ENCODE measurements at regions not wholly inside any gene's neighbourhood (a gene's known extent, or its start where the extent isn't known, plus 50 kb on each side); places are given as distances from the start of the nearest gene placed in this dataset.

DNA sequence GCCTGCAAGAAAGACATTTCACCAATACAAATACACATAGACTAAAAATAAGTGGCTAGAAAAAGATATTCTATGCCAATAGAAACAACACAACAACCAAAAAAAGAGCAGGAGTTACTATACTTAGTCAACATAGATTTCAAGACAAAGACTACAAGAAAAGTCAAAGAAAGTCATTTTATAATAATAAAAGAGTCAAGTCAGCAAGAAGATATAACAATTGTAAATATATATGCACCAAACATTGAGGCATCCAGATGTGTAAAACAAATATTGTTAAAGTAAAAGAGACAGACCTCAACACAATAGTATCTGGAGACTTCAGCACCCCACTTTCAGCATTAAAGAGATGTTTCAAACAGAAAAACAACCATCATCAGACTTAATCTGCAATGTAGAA lies 104.6 kb downstream of the AMY1C start:
- Histone ChIP-seq H3K4me2 (ENCODE audit: insufficient read depth, low read length) (no peak overlapping the region), H4K20me1 (ENCODE audit: insufficient read depth, low read length) (no peaks in the 10 kb centered on the region), H3K27me3 (ENCODE audit: insufficient read depth, low read length, poor library complexity) (no peaks in the 10 kb centered on the region), H3K9ac (ENCODE audit: low read depth, low read length) (no peak overlapping the region), H3K9me3 (ENCODE audit: insufficient read depth, low read length, severe bottlenecking) (no peaks in the 10 kb centered on the region), H3K4me1 (ENCODE audit: insufficient read depth, low read length) (no peaks in the 10 kb centered on the region), H2AFZ (ENCODE audit: low read depth, low read length) (no peak overlapping the region), H3K4me3 (ENCODE audit: low read depth in 1 of 2, low read length in 2 of 2) (no peak overlapping the region), H3K79me2 (ENCODE audit: insufficient read depth, low read length) (no peaks in the 10 kb centered on the region), H3K27ac (ENCODE audit: low read length) (no peak overlapping the region), H3K36me3 (ENCODE audit: insufficient read depth, low read length) (no peaks in the 10 kb centered on the region)
- ATAC-seq (ENCODE audit: insufficient read depth, low read depth) = no peak
- TF ChIP-seq EZH2 (IDR thresholded peaks at IDR 0.05; ENCODE audit: borderline replicate concordance, low read depth, low read length, severe bottlenecking) = no peak
- TF ChIP-seq, protein P1, sequence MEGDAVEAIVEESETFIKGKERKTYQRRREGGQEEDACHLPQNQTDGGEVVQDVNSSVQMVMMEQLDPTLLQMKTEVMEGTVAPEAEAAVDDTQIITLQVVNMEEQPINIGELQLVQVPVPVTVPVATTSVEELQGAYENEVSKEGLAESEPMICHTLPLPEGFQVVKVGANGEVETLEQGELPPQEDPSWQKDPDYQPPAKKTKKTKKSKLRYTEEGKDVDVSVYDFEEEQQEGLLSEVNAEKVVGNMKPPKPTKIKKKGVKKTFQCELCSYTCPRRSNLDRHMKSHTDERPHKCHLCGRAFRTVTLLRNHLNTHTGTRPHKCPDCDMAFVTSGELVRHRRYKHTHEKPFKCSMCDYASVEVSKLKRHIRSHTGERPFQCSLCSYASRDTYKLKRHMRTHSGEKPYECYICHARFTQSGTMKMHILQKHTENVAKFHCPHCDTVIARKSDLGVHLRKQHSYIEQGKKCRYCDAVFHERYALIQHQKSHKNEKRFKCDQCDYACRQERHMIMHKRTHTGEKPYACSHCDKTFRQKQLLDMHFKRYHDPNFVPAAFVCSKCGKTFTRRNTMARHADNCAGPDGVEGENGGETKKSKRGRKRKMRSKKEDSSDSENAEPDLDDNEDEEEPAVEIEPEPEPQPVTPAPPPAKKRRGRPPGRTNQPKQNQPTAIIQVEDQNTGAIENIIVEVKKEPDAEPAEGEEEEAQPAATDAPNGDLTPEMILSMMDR (IDR thresholded peaks at IDR 0.05; ENCODE audit: borderline replicate concordance, extremely low read depth, low read length, poor library complexity, severe bottlenecking) = no peak
- DNase-seq = no peak

DNA sequence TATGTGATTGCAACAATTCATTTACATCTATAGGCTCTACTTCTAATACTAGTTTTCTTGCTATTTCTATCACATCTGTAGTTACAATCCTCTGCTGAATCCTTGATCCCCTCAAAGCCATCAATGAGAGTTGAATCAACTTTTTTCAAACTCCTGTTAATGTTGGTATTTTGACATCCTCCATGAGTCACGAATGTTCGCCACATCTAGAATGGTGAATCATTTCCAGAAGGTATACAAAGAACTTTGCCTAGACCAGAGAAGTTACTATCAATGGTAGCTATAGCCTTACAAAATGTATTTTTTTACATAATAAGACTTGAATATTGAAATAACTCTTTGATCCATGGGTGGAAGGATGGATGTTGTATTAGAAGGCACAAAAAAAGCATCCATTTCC lies 110.0 kb downstream of the AMY1C start:
- Histone ChIP-seq H4K20me1 (ENCODE audit: insufficient read depth, low read length) (no peaks in the 10 kb centered on the region), H3K79me2 (ENCODE audit: insufficient read depth, low read length) (no peaks in the 10 kb centered on the region), H2AFZ (ENCODE audit: low read depth, low read length) (no peak overlapping the region), H3K4me2 (ENCODE audit: insufficient read depth, low read length) (no peak overlapping the region), H3K27ac (ENCODE audit: low read length) (no peak overlapping the region), H3K36me3 (ENCODE audit: insufficient read depth, low read length) (no peaks in the 10 kb centered on the region), H3K4me3 (ENCODE audit: low read depth in 1 of 2, low read length in 2 of 2) (no peak overlapping the region), H3K9me3 (ENCODE audit: insufficient read depth, low read length, severe bottlenecking) (no peaks in the 10 kb centered on the region), H3K4me1 (ENCODE audit: insufficient read depth, low read length) (no peaks in the 10 kb centered on the region), H3K9ac (ENCODE audit: low read depth, low read length) (no peak overlapping the region), H3K27me3 (ENCODE audit: insufficient read depth, low read length, poor library complexity) (no peaks in the 10 kb centered on the region)
- ATAC-seq (ENCODE audit: insufficient read depth, low read depth) (no peak), DNase-seq (no peak)
- TF ChIP-seq EZH2 (IDR thresholded peaks at IDR 0.05; ENCODE audit: borderline replicate concordance, low read depth, low read length, severe bottlenecking) = no peak
- TF ChIP-seq, protein P1 (IDR thresholded peaks at IDR 0.05; ENCODE audit: borderline replicate concordance, extremely low read depth, low read length, poor library complexity, severe bottlenecking) = no peak

DNA sequence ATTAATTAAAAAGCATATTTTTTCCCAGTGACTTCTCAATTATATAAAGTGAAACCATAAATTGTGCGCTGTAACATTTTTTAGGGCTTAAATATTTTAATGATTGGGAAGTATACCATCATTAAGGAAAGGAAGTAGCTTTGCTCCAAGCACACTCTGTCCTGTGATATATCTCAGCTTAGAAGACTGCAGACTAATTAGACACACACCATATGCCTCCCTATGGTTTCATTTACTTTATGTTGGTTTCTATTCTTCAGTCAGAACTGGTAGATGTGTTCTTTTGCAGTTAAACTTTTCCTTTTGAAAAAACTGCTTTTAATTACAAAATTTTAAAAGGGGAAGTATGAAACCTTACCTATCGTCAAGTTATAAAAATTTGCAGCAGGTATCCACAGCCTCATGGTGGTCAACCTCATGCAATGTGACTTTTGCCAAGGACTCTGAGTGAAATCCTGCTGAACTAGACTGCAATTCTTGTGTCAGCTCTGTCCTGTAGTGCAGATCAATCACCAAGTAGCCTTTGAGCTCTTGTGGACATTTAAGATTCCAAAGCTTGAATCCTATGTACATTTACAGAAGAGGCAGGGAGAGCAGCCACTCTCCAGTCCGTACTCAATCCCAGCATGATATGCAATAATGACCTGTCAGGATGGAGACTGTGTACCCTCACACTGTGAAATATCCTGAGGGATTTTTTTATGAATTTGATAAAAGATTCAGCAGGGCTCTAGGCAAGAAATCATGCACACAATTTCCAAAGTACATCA lies 149.1 kb downstream of the AMY1C start:
- Histone ChIP-seq H3K27ac (ENCODE audit: low read length) (no peak overlapping the region), H3K79me2 (ENCODE audit: insufficient read depth, low read length) (no peaks in the 10 kb centered on the region), H3K27me3 (ENCODE audit: insufficient read depth, low read length, poor library complexity) (no peaks in the 10 kb centered on the region), H3K4me2 (ENCODE audit: insufficient read depth, low read length) (no peak overlapping the region), H3K9ac (ENCODE audit: low read depth, low read length) (no peak overlapping the region), H3K4me3 (ENCODE audit: low read depth in 1 of 2, low read length in 2 of 2) (no peak overlapping the region), H4K20me1 (ENCODE audit: insufficient read depth, low read length) (no peaks in the 10 kb centered on the region), H2AFZ (ENCODE audit: low read depth, low read length) (no peak overlapping the region), H3K36me3 (ENCODE audit: insufficient read depth, low read length) (no peaks in the 10 kb centered on the region), H3K9me3 (ENCODE audit: insufficient read depth, low read length, severe bottlenecking) (no peaks in the 10 kb centered on the region), H3K4me1 (ENCODE audit: insufficient read depth, low read length) (no peaks in the 10 kb centered on the region)
- ATAC-seq (ENCODE audit: insufficient read depth, low read depth) = no peak
- TF ChIP-seq EZH2 (IDR thresholded peaks at IDR 0.05; ENCODE audit: borderline replicate concordance, low read depth, low read length, severe bottlenecking) = no peak
- TF ChIP-seq, protein P1 (IDR thresholded peaks at IDR 0.05; ENCODE audit: borderline replicate concordance, extremely low read depth, low read length, poor library complexity, severe bottlenecking) = no peak
- no peak for DNase-seq
